ENCODE measurements at regions not wholly inside any gene's neighbourhood (a gene's known extent, or its start where the extent isn't known, plus 50 kb on each side); places are given as distances from the start of the nearest gene placed in this dataset.

- no peak for DNase-seq (ENCODE audit: low read depth in 2 of 2)
Measured at GRCh38 chr13:31957772-31958171, 73.8 kb upstream of the FRY start.

DNA sequence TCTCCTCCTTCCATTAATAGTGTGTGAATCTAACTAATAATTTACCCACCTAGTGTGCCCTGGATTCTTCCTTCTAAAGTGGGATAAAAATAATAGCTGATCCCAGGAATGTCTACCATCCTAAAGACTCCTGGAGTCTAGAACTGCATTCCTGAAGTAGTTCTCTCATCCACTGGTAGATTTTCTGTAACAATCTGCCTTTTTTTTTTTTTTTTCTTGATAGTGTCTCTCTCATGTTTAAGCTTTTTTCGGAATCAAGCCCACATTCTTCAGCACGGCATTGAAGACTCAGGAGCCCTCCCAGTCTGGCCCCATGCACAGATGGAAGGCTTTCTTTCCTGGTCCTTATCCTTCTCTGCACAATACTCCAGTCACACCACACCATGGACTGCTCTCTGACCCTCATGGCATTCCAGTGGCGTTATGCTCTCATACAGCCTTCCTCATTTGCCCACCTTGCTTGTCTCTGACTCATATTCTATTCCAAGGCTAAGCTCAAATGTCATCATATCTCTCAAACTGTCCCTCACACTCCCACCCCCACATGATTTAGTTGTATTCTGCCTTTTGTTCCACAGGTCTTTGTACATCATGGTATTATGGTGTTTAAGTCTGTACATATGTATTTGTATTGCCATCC, 68.7 kb upstream of the FRY start:
- no peak for DNase-seq (ENCODE audit: low read depth in 2 of 2)

DNA sequence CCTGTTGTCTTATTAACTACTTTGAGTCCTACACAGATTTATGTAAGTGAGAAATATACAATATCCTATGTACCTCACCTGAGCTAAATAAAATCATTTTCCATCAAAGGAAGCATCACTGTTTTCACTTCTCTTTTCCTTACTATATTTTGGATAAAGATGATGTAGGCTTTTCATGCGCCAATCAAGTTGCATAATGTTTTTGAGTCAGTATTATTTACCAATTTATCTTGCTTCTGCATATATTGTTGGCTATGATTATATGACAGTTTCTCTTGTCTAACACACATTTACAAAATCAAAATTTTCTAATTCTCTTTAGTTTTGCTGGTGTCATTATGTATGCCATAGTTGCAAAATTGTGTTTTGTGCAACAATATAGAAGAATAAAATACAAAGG, 67.9 kb upstream of the FRY start:
- DNase-seq (ENCODE audit: low read depth in 2 of 2) = no peak

GRCh38 chr13:31964168-31964567, 67.4 kb upstream of the FRY start:
- DNase-seq (ENCODE audit: low read depth in 2 of 2) = no peak

GRCh38 chr13:31965361-31966066, 66.1 kb upstream of the FRY start:
- DNase-seq (ENCODE audit: low read depth in 2 of 2) = no peak

DNA sequence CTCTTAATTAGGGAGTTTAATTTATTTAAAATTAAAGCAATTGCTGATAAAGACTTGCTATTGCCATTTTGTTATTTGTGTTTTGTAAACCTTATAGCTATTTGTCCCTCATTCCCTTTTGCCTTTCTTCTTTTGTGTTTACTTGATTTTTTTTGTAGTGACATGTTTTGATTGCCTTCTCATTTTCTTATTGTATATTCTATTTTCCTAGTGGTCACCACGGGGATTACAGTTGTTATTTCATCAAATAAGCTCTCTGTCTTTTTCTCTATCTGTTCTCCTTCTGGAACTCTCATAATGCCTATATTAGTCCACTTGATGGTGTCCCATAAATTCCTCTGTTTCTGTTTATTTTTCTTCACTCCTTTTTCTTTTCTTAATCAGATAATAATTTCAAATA, 64.4 kb upstream of the FRY start:
- DNase-seq (ENCODE audit: low read depth in 2 of 2) = no peak

- no peak for DNase-seq (ENCODE audit: low read depth in 2 of 2)
Measured at GRCh38 chr13:31968473-31968872, 63.1 kb upstream of the FRY start.

GRCh38 chr13:31970231-31970930, 61.2 kb upstream of the FRY start:
- no peak for DNase-seq (ENCODE audit: low read depth in 2 of 2)

DNA sequence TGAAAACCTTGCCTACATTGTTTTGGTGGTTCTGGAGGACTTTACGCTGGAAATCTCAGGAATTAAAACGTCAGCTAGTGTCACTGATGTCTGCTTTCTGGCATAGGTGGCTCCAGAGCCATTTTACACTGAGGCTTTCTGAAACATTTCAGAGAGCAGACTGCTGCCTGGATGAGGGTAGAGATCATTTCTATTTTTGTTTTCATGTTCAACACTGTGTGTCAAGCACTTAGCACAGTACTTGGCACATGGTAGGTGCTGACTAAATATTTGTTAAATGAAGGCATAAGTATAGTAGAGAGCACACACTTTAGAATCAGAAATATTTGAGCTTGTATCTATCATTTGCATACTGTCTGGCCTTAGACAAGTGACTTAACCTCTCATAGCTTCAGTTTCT, 59.1 kb upstream of the FRY start:
- no peak for DNase-seq (ENCODE audit: low read depth in 2 of 2)

GRCh38 chr13:31978021-31978420, 53.6 kb upstream of the FRY start:
- no peak for DNase-seq (ENCODE audit: low read depth in 2 of 2)

DNA sequence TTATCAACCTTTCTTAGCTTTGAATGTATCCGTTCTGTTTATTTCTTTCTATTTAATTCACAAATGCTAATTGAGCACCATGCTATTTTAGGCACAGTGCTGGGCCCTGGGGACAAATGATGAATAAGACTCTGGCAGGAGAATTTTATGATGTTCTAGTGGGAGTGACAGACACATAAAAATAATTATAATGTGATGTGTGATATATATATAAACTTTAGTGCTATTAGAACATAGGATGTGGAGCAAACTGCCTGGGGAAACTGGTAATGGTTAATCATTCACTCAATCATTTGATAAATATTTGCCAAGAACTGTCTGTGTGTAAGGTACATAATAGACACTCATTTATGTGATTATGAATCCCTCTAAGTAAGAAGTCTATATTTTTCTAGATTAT, 50.7 kb upstream of the FRY start:
- DNase-seq (ENCODE audit: low read depth in 2 of 2) = no peak
